Hepatocyte (in vitro differentiated cells): ENCODE measurements at regions not wholly inside any gene's neighbourhood (a gene's known extent, or its start where the extent isn't known, plus 50 kb on each side); places are given as distances from the start of the nearest gene placed in this dataset.

ENCODE experiments used
- DNase-seq: peaks from one replicate; pipeline ENCODE4 v3.0.0-alpha.2; 2016; ENCODE audit warnings: low spot score
- H2AFZ ChIP-seq: fragments of 200-600 bp; sonication (generic); 2 replicates; pipeline ENCODE4 v1.6.0; 2016; ENCODE audit warnings: antibody characterized with exemption, mild to moderate bottlenecking
- H3K27ac ChIP-seq: fragments of 200-600 bp; sonication (generic); 2 replicates; pipeline ENCODE4 v1.5.1; 2016; ENCODE audit warnings: mild to moderate bottlenecking
- H3K27me3 ChIP-seq: fragments of 200-600 bp; sonication (generic); 2 replicates; pipeline ENCODE4 v1.6.1; 2016
- H3K36me3 ChIP-seq: fragments of 200-600 bp; sonication (generic); replicated peaks from 2 replicates; pipeline ENCODE4 v1.5.1; 2016; ENCODE audit warnings: low read depth; ENCODE audit not compliant: insufficient read depth
- H3K4me1 ChIP-seq: fragments of 200-600 bp; sonication (generic); 2 replicates; pipeline ENCODE4 v1.5.1; 2016; ENCODE audit warnings: mild to moderate bottlenecking, moderate library complexity; ENCODE audit not compliant: insufficient read depth
- H3K4me2 ChIP-seq: fragments of 200-600 bp; sonication (generic); 2 replicates; pipeline ENCODE4 v1.6.0; 2016
- H3K4me3 ChIP-seq: fragments of 200-600 bp; sonication (generic); 2 replicates; pipeline ENCODE4 v1.5.1; 2016; ENCODE audit warnings: mild to moderate bottlenecking
- H3K79me2 ChIP-seq: fragments of 200-600 bp; sonication (generic); 2 replicates; pipeline ENCODE4 v1.6.0; 2017; ENCODE audit warnings: mild to moderate bottlenecking
- H3K9me2 ChIP-seq: fragments of 200-600 bp; sonication (generic); replicated peaks from 2 replicates; pipeline ENCODE4 v1.6.0; 2017; ENCODE audit warnings: mild to moderate bottlenecking; ENCODE audit not compliant: insufficient read depth
- H3K9me3 ChIP-seq: fragments of 200-600 bp; sonication (generic); 2 replicates; pipeline ENCODE4 v1.5.1; 2016; ENCODE audit warnings: low read depth, mild to moderate bottlenecking
- H4K20me1 ChIP-seq: fragments of 200-600 bp; sonication (generic); 2 replicates; pipeline ENCODE4 v1.6.0; 2016; ENCODE audit warnings: mild to moderate bottlenecking; ENCODE audit not compliant: insufficient read depth, poor library complexity, severe bottlenecking
- EZH2 ChIP-seq: fragments of 200-600 bp; sonication (generic); IDR thresholded peaks from 2 replicates; pipeline ENCODE4 v1.6.1; 2016; ENCODE audit warnings: antibody characterized with exemption, mild to moderate bottlenecking, borderline replicate concordance
- EZH2phosphoT487 ChIP-seq: fragments of 200-600 bp; sonication (generic); IDR thresholded peaks from one replicate; pipeline ENCODE4 v1.6.1; 2018; ENCODE audit warnings: antibody characterized with exemption, mild to moderate bottlenecking, low read depth, moderate library complexity; ENCODE audit not compliant: unreplicated experiment, severe bottlenecking
- WGBS: methylation state at CpG from one replicate; pipeline ENCODE4 v1.1.6; 2016; ENCODE audit warnings: low lambda C conversion rate; ENCODE audit errors: missing lambda C conversion rate; 5-methylcytosine and 5-hydroxymethylcytosine counted together
- TF ChIP-seq, protein P1 (sequence below): fragments of 200-600 bp; sonication (generic); IDR thresholded peaks from 2 replicates; pipeline ENCODE4 v1.5.1; 2016; ENCODE audit warnings: antibody characterized with exemption, mild to moderate bottlenecking; ENCODE audit not compliant: poor library complexity

DNA sequence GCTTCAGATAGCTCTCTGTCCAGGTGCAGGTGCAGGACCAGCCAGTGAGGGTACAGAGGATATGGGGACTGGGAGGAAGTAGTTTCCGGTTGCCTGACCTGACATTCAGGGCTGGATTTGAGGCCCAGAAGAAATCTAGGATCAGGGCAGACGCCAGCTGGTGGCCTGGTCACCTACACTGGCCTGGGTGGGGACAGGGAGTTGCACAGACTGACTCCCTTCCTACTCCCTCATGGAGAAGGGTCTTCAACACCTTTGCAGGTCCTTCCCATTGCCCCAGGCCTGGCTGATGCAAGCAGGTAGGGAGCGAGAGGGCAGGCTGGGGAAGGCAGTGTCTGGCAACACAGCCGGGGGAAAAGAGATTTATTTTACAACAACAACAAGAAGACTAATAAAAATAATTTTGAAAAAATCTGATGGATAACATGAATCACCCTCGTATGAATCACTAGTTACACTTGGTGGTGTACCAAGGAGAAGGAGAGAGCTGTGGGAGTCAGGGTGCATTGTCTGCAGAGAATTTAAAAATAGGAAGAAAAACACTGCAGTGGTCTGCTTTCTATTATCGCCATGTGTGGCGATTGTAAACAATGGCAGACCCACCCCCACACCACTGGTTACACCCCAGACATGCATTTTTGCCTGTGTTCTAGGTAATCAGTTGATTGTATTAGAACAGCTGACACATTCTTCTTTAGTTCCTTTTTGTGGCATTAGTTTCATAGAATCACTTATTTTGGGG, 62.3 kb upstream of the SNX9 start:
- peaks cover 29% of the 10 kb centered on the region for H3K4me1 ChIP-seq
- H3K27ac ChIP-seq: peak overlapping the region; percentile 38
- H3K4me2 ChIP-seq: no peak overlapping the region
- no peaks in the 10 kb centered on the region for H3K9me2 ChIP-seq
- 55% methylated on average over 7 of the region's 7 CpGs for WGBS
- H3K4me3 ChIP-seq: no peak overlapping the region
- H3K9me3 ChIP-seq: no peaks in the 10 kb centered on the region
- H3K36me3 ChIP-seq: no peaks in the 10 kb centered on the region
- H3K27me3 ChIP-seq: no peaks in the 10 kb centered on the region
- H2AFZ ChIP-seq: no peak overlapping the region
- TF ChIP-seq EZH2phosphoT487: no peak
- TF ChIP-seq EZH2: no peak
- TF ChIP-seq, protein P1, sequence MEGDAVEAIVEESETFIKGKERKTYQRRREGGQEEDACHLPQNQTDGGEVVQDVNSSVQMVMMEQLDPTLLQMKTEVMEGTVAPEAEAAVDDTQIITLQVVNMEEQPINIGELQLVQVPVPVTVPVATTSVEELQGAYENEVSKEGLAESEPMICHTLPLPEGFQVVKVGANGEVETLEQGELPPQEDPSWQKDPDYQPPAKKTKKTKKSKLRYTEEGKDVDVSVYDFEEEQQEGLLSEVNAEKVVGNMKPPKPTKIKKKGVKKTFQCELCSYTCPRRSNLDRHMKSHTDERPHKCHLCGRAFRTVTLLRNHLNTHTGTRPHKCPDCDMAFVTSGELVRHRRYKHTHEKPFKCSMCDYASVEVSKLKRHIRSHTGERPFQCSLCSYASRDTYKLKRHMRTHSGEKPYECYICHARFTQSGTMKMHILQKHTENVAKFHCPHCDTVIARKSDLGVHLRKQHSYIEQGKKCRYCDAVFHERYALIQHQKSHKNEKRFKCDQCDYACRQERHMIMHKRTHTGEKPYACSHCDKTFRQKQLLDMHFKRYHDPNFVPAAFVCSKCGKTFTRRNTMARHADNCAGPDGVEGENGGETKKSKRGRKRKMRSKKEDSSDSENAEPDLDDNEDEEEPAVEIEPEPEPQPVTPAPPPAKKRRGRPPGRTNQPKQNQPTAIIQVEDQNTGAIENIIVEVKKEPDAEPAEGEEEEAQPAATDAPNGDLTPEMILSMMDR: no peak
- no peaks in the 10 kb centered on the region for H3K79me2 ChIP-seq
- H4K20me1 ChIP-seq: no peaks in the 10 kb centered on the region
- DNase-seq: no peak

DNA sequence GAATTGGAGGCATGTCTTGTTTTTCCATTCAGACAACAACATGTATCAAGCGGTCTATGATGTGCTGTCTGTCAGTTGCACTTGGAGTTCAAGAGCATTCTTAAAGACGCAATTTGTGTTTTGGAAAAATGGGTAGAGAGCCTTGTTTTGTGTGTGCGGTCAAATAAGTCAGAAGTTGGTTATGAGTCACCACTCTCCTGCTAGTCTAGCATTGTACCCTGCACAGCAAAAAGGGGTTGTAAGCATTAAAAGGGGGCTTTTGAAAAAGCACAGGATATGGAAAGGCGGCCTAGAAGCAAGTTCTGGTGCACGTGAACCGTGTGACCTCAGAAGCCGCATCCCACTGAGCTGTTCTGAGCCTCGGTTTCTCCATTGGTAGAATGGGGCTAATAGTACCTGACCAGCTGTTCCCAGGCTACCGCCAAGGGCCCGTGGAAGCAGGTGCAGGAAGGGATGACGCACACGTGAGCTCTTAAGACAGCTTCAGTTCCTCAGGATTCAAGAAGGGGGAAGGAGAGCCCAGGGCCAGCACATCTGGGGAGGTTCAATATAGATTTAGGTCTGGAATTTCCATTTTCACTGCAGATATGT, 61.6 kb upstream of the SNX9 start:
- no peak overlapping the region for H2AFZ ChIP-seq
- H3K9me3 ChIP-seq: no peaks in the 10 kb centered on the region
- no peaks in the 10 kb centered on the region for H3K27me3 ChIP-seq
- peak overlapping the region; percentile 38 for H3K27ac ChIP-seq
- TF ChIP-seq, protein P1: no peak
- TF ChIP-seq EZH2 (no peak), EZH2phosphoT487 (no peak)
- no peak for DNase-seq
- no peaks in the 10 kb centered on the region for H3K36me3 ChIP-seq
- no peak overlapping the region for H3K4me2 ChIP-seq
- no peak overlapping the region for H3K4me3 ChIP-seq
- H3K4me1 ChIP-seq: peaks cover 23% of the 10 kb centered on the region
- H3K9me2 ChIP-seq: no peaks in the 10 kb centered on the region
- WGBS: 90% methylated on average over 12 of the region's 12 CpGs
- no peaks in the 10 kb centered on the region for H3K79me2 ChIP-seq
- no peaks in the 10 kb centered on the region for H4K20me1 ChIP-seq

DNA sequence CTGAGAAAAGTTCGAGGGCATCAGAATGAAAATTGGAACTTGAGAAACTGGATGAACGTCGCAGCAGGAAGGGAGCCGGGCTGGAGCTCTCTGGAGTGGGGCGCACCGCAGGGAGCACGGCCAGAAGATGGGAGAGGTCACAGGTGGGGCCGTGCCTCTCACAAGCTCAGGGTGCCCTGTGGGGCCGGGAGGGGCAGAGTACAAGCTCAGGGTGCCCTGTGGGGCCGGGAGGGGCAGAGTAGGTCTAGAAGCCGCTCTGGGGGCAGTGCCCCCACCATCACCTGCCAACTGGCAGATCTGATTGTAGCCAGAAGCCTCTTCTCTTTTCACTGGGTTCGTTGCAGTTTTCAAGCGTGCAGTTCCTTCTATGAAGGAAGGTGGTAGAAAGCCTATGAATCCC, 61.1 kb upstream of the SNX9 start:
- H3K9me3 ChIP-seq: no peaks in the 10 kb centered on the region
- H2AFZ ChIP-seq: no peak overlapping the region
- H3K27me3 ChIP-seq: no peaks in the 10 kb centered on the region
- H3K79me2 ChIP-seq: no peaks in the 10 kb centered on the region
- TF ChIP-seq, protein P1: no peak
- no peak overlapping the region for H3K27ac ChIP-seq
- peaks cover 22% of the 10 kb centered on the region for H3K4me1 ChIP-seq
- H3K4me3 ChIP-seq: no peak overlapping the region
- 94% methylated on average over 13 of the region's 13 CpGs for WGBS
- no peaks in the 10 kb centered on the region for H3K36me3 ChIP-seq
- no peaks in the 10 kb centered on the region for H4K20me1 ChIP-seq
- no peaks in the 10 kb centered on the region for H3K9me2 ChIP-seq
- no peak for DNase-seq
- H3K4me2 ChIP-seq: no peak overlapping the region
